ENCODE measurements at regions not wholly inside any gene's neighbourhood (a gene's known extent, or its start where the extent isn't known, plus 50 kb on each side); places are given as distances from the start of the nearest gene placed in this dataset.
A peak's percentile ranks its signal among the peaks of the same experiment; 100 is the strongest.

GRCh38 chr18:31247574-31248199 is 70.3 kb upstream of the DSG1 start:
- Mint-ChIP-seq H3K27me3 (ENCODE audit: low read depth in 3 of 3) (peaks cover 0 to 3% (median 2%) of the 10 kb centered on the region in 3 donors), H3K9me3 (no peaks in the 10 kb centered on the region), H3K36me3 (no peaks in the 10 kb centered on the region), H3K4me1 (peaks cover 7% of the 10 kb centered on the region), H3K27ac (no peak overlapping the region), H3K4me3 (no peak overlapping the region)
- no peak overlapping the region for H3K27ac ChIP-seq (ENCODE audit: low read depth in 1 of 2, low read length in 2 of 2)
- H3K9me3 ChIP-seq (replicated peaks in 1 of 2; ENCODE audit: control insufficient read depth in 1 of 2, insufficient read depth in 1 of 2, low read length in 2 of 2), result no peaks in the 10 kb centered on the region
- H3K36me3 ChIP-seq (replicated peaks in 1 of 2; ENCODE audit: control insufficient read depth in 1 of 2, insufficient read depth in 2 of 2, low read length in 2 of 2), result no peaks in the 10 kb centered on the region
- no peak overlapping the region for H3K4me2 ChIP-seq (replicated peaks; ENCODE audit: extremely low read depth, low read length, poor library complexity, severe bottlenecking)
- H3K4me1 ChIP-seq (ENCODE audit: control insufficient read depth in 1 of 2, insufficient read depth in 2 of 2, low read length in 2 of 2), result peaks cover 0 to 5% of the 10 kb centered on the region in 2 donors
- H3K9ac ChIP-seq (ENCODE audit: insufficient read depth, low read length, poor library complexity, severe bottlenecking), result no peak overlapping the region
- no peaks in the 10 kb centered on the region for H4K20me1 ChIP-seq (ENCODE audit: insufficient read depth, low read length)
- H3K27me3 ChIP-seq (ENCODE audit: control insufficient read depth in 2 of 2, insufficient read depth in 2 of 2, low read length in 2 of 2), result no peaks in the 10 kb centered on the region
- DNase-seq, result peak; percentile 29 to 68 (median 55)
- TF ChIP-seq CTCF (IDR thresholded peaks at IDR 0.05), result no peak
- intact Hi-C loops (cut with micrococcal nuclease), result no loop called here
- no peak overlapping the region for H2AFZ ChIP-seq (ENCODE audit: insufficient read depth, low read depth, low read length, poor library complexity, severe bottlenecking)
- no peaks in the 10 kb centered on the region for H3K79me2 ChIP-seq (ENCODE audit: insufficient read depth, low read length)
- WGBS (ENCODE audit: insufficient coverage), result 100% methylated on average over 1 of the region's 6 CpGs
- no peak overlapping the region for H3K4me3 ChIP-seq (replicated peaks in 1 of 3; ENCODE audit: low read depth in 2 of 3, low read length in 3 of 3)

GRCh38 chr18:31248783-31249521 is 69.0 kb upstream of the DSG1 start:
- Histone ChIP-seq H3K4me2 (replicated peaks; ENCODE audit: extremely low read depth, low read length, poor library complexity, severe bottlenecking) (no peak overlapping the region), H3K9ac (ENCODE audit: insufficient read depth, low read length, poor library complexity, severe bottlenecking) (no peak overlapping the region), H3K36me3 (replicated peaks in 1 of 2; ENCODE audit: control insufficient read depth in 1 of 2, insufficient read depth in 2 of 2, low read length in 2 of 2) (no peaks in the 10 kb centered on the region), H3K4me1 (ENCODE audit: control insufficient read depth in 1 of 2, insufficient read depth in 2 of 2, low read length in 2 of 2) (peaks cover 0 to 5% of the 10 kb centered on the region in 2 donors), H4K20me1 (ENCODE audit: insufficient read depth, low read length) (no peaks in the 10 kb centered on the region), H3K4me3 (replicated peaks in 1 of 3; ENCODE audit: low read depth in 2 of 3, low read length in 3 of 3) (no peak overlapping the region), H2AFZ (ENCODE audit: insufficient read depth, low read depth, low read length, poor library complexity, severe bottlenecking) (no peak overlapping the region), H3K27ac (ENCODE audit: low read depth in 1 of 2, low read length in 2 of 2) (no peak overlapping the region), H3K9me3 (replicated peaks in 1 of 2; ENCODE audit: control insufficient read depth in 1 of 2, insufficient read depth in 1 of 2, low read length in 2 of 2) (no peaks in the 10 kb centered on the region), H3K79me2 (ENCODE audit: insufficient read depth, low read length) (no peaks in the 10 kb centered on the region), H3K27me3 (ENCODE audit: control insufficient read depth in 2 of 2, insufficient read depth in 2 of 2, low read length in 2 of 2) (no peaks in the 10 kb centered on the region)
- H3K27me3 Mint-ChIP-seq (ENCODE audit: low read depth in 3 of 3), result peaks cover 0 to 3% (median 0%) of the 10 kb centered on the region in 3 donors
- no peak for TF ChIP-seq CTCF (IDR thresholded peaks at IDR 0.05)
- H3K4me3 Mint-ChIP-seq, result no peak overlapping the region
- no peaks in the 10 kb centered on the region for H3K9me3 Mint-ChIP-seq
- no peak for DNase-seq
- no peak overlapping the region for H3K27ac Mint-ChIP-seq
- intact Hi-C loops (cut with micrococcal nuclease), result no loop called here
- WGBS (ENCODE audit: insufficient coverage), result 96% methylated on average over 4 of the region's 6 CpGs
- H3K36me3 Mint-ChIP-seq, result no peaks in the 10 kb centered on the region
- H3K4me1 Mint-ChIP-seq, result peaks cover 7% of the 10 kb centered on the region

All from CD14-positive monocyte (primary cell).